EL (cell line): ENCODE measurements at regions not wholly inside any gene's neighbourhood (a gene's known extent, or its start where the extent isn't known, plus 50 kb on each side); places are given as distances from the start of the nearest gene placed in this dataset.
"Not testable (repeated sequence)": the region's sequence is repeated elsewhere in the genome, so short reads cannot be mapped to it uniquely, and the experiment has no call there.

ENCODE experiments used
- DNase-seq: peaks from one replicate; pipeline ENCODE4 v3.0.0-alpha.2; 2016

DNA sequence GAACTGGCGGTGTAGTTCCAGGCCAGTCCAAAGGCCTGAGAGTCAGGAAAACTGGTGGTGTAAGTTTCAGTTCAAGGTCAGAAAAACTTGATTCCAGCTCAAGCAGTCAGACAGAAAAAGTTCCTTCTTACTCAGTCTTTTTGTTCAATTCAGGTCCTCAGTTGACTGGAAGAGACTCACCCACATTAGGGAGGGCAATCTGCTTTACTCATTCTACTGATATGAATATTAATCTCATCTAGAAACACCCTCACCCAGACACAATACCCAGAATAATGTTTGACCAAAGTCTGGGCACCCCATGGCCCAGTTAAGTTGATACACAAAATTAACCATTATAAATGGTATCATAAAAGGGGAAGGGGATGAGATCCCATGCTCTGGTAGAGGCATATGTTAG is 50.1 kb upstream of the LTA4H start:
- no peak for DNase-seq

DNA sequence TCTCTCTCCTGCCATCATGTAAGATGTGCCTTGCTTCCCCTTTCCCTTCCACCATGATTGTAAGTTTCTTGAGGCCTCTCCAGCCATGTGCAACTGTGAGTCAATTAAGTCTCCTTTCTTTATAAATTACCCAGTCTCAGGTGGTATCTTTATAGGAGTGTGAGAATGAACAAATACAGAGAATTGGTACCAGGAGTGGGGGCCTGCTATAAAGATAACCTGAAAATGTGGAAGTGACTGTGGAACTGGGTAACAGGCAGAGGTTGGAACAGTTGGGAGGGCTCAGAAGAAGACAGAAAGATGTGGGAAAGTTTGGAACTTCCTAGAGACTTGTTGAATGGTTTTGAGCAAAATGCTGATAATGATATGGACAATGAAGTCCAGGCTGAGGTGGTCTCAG is 50.8 kb upstream of the LTA4H start:
- DNase-seq: not testable (repeated sequence)

- DNase-seq: peak; percentile 10
Measured at GRCh38 chr12:96091833-96092232, 56.4 kb upstream of the LTA4H start.

- DNase-seq: no peak
Measured at GRCh38 chr12:96093543-96094196, 58.3 kb upstream of the LTA4H start.

DNA sequence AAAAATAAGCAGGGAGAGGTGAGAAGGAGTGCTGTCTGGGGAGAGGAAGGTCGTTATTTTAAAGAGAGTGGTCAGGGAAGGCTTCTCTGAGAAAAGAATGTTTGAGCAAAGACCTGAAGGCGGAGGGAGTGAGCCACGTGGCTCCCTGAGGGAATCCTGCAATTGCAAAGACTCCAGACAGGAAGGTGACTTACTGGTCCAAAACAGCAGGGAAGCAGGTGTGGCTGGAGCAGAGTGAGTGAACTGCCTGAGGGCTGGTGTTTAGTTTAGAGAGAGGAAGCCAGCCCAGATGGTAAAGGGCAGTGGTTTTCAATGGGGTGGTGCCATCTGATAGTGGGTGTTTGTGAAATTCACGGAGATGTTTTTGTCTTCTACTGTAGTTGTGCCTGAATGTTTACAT is 58.8 kb upstream of the LTA4H start:
- DNase-seq: peak; percentile 51

GRCh38 chr12:96098631-96099030 is 63.2 kb upstream of the LTA4H start:
- DNase-seq: no peak

DNA sequence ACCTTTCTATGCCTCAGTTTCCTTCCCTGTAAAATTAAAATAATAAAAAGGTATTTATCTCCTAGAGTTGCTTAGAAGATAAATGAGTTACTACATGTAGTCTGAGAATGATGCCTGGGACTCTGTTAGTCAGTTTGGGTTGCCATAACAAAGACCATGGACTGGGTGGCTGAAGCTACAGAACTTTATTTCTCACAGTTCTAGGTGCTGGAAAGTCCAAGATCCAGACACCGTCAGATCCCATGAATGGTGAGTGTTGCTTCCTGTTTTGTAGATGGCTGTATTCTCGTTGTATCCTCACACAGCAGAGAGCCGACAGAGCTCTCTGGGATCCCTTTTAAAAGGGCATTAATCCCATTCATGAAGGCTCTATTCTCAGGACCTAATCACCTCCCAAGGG is 64.0 kb upstream of the LTA4H start:
- DNase-seq: no peak

GRCh38 chr12:96099986-96100385 is 64.6 kb upstream of the LTA4H start:
- no peak for DNase-seq

GRCh38 chr12:96101806-96102205 is 66.4 kb upstream of the LTA4H start:
- DNase-seq: no peak

- DNase-seq: no peak
Measured at GRCh38 chr12:96103067-96103644, 67.8 kb upstream of the LTA4H start.

DNA sequence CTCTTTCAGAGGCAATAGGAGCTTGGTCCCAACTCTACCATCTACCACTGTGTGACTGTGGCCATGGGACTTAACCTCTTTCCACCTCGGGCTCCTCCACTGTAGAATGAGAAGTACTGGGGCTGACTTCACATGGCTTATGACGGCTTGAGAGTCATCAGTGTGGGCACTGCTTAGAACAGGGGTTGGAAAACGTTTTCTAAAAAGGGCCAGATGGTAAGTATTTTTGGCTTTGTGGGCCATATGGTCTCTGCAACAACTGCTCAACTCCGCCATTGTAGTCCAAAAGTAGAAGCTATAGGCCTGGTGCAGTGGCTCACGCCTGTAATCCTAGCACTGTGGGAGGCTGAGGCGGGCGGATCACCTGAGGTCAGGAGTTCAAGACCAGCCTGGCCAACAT is 69.2 kb upstream of the LTA4H start:
- DNase-seq: no peak

DNA sequence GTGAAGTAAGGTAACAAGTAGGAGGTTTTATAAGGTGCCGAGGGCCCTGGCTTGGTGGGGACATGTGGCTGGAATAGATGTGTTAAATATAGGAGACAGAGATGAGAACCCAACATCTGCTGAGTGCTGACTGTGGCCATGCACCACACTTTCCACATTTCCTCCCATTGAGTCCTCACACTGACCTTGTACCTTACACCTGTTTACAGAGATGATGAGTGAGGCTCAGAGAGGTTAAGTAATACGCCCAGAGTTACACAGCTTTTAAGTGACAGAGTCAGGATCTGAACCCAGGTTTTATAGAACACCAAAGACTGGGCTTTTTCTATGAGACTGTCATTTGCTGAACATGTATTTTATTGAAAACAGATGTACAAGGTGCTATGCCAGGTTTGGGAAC is 70.8 kb upstream of the LTA4H start:
- no peak for DNase-seq

DNA sequence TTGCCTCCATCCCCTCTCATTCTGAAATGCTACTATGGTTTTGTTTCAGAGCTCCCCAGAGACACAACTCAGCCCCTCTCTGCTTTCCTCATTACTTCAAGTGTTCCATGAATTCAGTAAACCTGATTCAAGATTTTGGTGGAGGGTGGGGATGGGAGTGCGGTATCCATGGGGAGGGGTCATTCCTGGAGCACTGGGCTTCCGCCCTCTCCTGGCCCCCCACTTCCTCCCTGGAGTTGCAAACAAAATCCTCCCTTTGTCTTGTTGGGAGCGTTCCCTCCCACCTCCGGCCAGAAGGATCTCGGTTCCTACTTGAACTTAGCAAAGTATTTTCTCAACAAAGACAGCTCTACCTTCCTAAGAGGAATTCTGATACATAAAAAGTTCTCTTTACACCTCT is 71.8 kb upstream of the LTA4H start:
- DNase-seq: no peak

GRCh38 chr12:96108321-96108720 is 72.9 kb upstream of the LTA4H start:
- DNase-seq: no peak

GRCh38 chr12:96108941-96109340 is 73.6 kb upstream of the LTA4H start:
- not testable (repeated sequence) for DNase-seq

- DNase-seq: no peak
Measured at GRCh38 chr12:96112733-96113132, 77.3 kb upstream of the LTA4H start.

DNA sequence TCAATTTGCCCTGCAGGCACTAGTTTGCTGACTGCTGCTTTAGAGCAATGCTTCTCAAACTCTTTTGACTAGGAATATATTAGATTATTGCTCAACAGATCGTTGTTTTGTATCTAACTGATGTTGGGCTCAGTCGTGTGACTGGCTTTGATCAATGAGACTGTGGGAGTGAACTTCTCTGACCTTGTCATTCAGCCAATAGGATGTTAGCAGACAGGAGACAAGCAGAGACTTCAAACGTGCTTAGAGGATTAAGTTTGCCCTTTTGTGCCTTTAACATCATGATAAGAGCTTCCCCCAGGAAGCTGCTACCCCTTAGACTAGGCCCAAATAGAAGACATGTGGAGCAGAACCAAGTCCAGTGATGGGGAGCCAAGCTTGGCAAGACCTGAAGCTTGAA is 76.7 kb upstream of the ELK3 start:
- no peak for DNase-seq

DNA sequence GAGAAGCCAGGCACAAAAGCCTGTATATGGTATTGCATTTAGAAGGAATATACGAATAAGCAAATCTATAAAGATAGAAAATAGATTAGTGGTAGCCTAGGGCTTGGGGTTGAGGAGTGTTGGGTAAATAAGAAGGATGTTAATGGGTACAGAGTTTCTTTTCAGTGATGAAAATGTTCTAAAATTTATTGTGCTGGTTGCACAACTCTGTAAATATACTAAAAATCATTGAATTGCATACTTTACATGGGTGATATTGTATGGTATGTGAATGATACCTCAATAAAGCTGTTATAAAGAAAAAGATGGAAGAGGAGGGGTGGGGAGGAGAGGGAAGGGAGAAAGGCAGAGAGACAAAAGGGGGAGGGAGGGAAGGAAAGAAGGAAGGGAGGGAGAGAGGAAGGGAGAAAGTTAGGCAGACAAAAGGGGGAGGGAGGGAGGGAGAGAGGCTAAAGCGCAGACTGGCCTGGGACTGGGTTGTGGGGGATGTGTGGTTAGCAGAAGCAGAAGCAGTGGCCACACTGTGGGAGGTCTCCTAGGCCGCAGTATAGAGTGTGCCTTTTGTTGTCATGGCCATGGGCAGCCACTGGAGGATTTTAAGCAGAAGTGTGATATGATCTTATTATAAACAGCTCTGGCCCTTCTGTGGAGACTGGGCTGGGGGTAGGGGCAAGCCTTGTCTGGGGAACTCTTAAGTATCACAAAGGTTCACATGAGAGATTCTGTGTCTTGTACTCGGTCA is 73.6 kb upstream of the ELK3 start:
- DNase-seq: no peak

GRCh38 chr12:96121271-96121711 is 72.9 kb upstream of the ELK3 start:
- DNase-seq: peak; percentile 10

DNA sequence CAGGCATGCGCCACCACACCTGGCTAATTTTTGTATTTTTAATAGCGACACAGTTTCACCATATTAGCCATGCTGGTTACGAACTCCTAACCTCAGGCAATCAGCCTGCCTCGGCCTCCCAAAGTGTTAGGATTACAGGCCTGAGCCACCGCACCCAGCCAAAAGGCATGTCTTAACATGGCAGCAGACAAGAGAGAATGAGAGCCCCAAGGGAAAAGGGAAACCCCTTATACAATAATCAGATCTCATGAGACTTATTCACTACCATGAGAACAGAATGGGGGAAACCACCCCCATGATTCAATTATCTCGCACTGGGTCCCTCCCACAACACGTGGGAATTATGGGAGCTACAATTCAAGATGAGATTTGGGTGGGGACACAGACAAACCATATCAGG is 65.9 kb upstream of the ELK3 start:
- DNase-seq: not testable (repeated sequence)

DNA sequence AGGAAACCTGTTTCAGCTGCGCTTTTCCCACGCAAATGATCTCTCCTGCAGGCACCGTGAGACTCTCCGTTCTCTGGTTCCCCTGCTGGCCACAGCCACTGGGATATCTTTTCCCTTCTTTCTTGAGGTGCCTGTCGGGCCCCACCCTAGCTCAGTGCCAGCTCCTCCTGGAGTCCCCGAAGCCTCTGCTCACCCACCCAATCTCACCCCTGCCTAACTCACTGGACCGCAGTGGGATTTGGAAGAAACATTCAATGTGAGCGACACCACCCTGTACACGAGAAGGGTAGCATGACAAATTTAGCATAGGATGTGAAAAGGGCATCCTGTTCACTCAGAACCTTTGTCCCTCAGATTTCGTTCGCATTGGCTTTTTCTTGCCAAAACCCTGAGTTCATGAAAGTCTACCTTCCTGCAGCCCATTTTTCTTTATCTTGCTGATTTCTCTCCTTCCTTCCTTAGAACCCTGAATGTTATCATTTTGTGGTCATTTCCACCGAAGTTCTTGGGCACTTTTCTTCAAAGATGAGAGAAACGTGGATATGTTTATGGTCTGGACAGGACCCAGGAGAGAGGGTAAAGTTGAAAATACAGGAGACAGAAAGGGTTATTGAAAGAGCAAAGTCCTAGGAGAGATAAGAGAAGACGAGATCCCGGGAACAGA is 63.6 kb upstream of the ELK3 start:
- DNase-seq: no peak

DNA sequence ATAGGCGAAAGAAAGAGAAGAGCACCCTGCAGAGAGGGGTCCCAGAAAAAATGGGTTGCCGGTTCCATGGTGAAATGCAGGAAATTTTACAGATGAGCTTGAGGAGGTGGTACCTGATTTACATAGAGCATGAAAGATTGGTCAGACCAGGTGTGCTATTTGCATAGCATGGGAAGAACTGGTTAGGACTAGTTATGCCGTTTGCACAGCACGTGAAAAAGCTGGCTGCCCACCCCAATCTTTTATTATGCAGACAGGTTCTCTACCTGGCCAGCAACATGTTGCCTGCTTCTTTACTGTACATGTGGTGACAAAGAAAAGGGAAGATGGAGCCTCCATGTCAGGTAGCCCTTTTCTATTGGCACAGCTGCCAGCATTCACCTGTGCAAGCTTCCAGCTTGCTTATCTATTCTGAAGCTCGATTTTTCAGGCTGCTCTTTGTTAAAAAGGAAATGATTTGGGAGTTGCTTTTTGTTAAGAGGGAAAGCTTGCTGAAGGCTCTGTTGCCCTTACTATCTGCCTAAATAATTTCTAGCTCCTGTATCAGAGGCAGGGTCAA is 62.9 kb upstream of the ELK3 start:
- no peak for DNase-seq

DNA sequence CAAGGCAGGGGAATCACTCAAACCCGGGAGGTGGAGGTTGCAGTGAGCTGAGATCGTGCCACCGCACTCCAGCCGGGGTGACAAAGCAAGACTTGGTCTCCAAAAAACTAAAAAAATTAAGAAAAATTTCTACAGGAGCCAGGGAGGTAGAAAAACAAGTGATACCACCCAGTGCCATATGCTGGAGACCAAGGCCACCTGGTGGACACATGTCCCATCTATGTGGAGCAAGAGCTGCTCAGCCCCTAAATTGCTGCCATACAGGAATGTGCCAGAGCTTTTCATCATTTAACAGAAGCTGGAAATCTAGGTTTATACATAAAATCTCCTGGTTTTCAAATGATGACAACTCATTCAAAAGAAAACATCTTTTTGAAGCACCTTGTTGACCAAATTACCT is 61.4 kb upstream of the ELK3 start:
- no peak for DNase-seq

DNA sequence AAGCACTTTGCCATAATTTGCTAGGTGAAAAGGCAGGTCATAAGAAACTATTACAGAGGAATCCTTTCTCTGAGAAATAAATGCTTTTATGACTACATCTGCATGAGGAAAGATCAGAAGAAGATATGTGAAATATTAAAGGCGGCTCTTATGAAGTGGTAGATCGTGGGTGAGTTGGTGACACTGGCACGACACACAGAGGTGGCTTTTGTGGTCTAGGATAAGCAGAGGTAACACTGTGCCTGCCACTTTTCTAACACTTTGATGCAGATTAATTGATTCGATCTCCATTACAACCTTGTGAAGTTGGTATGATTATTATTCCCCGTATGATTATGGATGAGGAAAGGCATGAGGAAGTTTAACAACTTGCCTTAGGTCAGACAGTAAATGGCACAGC is 60.0 kb upstream of the ELK3 start:
- DNase-seq: no peak
